Chondrocyte (in vitro differentiated cells): ENCODE measurements at regions not wholly inside any gene's neighbourhood (a gene's known extent, or its start where the extent isn't known, plus 50 kb on each side); places are given as distances from the start of the nearest gene placed in this dataset.

Experiments used
- DNase-seq: peaks from one replicate; pipeline ENCODE4 v3.0.0; 2021; ENCODE audit warnings: mixed read lengths, low spot score
- H3K27ac Mint-ChIP-seq: one replicate; pipeline ENCODE4 v1.8.0; 2021; ENCODE audit warnings: mild to moderate bottlenecking, moderate library complexity, mixed read lengths; ENCODE audit not compliant: unreplicated experiment
- H3K27me3 Mint-ChIP-seq: 2 replicates; pipeline ENCODE4 v1.8.0; 2021; ENCODE audit warnings: low read depth, mixed read lengths
- H3K36me3 Mint-ChIP-seq: 2 replicates; pipeline ENCODE4 v1.8.0; 2021; ENCODE audit warnings: low read depth, mixed read lengths
- H3K4me1 Mint-ChIP-seq: 2 replicates; pipeline ENCODE4 v1.8.0; 2021; ENCODE audit warnings: low read depth, mild to moderate bottlenecking, mixed read lengths
- H3K4me3 Mint-ChIP-seq: one replicate; pipeline ENCODE4 v1.8.0; 2021; ENCODE audit warnings: mild to moderate bottlenecking, moderate library complexity, mixed read lengths; ENCODE audit not compliant: unreplicated experiment
- H3K9me3 Mint-ChIP-seq: 2 replicates; pipeline ENCODE4 v1.8.0; 2021; ENCODE audit warnings: low read depth, mixed read lengths
- CTCF ChIP-seq: fragments of 200-600 bp; sonication (generic); IDR thresholded peaks from 2 replicates; pipeline ENCODE4 v1.5.0; 2021; ENCODE audit warnings: antibody characterized with exemption, mild to moderate bottlenecking, moderate library complexity

GRCh38 chr3:72299823-72300222 is 514.9 kb upstream of the PROK2 start:
- Mint-ChIP-seq H3K27ac (no peak overlapping the region), H3K4me3 (no peak overlapping the region), H3K9me3 (no peaks in the 10 kb centered on the region), H3K4me1 (peaks cover 19% of the 10 kb centered on the region), H3K27me3 (peaks cover 27% of the 10 kb centered on the region), H3K36me3 (no peaks in the 10 kb centered on the region)
- no peak for TF ChIP-seq CTCF
- DNase-seq: no peak

DNA sequence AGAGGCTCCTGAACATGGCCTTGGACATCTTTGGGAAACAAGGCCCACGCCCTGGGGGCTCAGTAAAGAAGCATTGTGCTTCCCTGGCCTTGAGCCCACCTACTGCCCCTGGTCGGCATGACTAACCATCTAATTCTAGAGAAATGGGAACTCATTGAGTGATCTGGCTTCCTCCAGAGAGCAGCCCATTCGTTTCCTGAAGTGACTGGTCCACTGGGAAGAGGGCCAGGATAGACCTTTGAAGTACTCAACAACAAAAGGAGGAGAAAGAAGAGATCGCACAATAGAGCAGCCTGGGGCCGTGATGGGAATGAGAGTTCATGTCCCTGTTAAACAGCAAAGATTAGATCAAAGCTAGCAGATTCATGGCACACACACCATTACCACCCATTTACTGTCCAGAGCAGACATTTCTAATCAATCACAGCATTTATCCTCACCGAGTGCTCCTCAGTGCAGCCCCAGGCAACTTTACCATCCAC is 514.4 kb upstream of the PROK2 start:
- TF ChIP-seq CTCF: no peak
- Mint-ChIP-seq H3K9me3 (no peaks in the 10 kb centered on the region), H3K4me3 (no peak overlapping the region), H3K4me1 (peaks cover 19% of the 10 kb centered on the region), H3K27ac (no peak overlapping the region), H3K36me3 (no peaks in the 10 kb centered on the region), H3K27me3 (peaks cover 28% of the 10 kb centered on the region)
- no peak for DNase-seq

DNA sequence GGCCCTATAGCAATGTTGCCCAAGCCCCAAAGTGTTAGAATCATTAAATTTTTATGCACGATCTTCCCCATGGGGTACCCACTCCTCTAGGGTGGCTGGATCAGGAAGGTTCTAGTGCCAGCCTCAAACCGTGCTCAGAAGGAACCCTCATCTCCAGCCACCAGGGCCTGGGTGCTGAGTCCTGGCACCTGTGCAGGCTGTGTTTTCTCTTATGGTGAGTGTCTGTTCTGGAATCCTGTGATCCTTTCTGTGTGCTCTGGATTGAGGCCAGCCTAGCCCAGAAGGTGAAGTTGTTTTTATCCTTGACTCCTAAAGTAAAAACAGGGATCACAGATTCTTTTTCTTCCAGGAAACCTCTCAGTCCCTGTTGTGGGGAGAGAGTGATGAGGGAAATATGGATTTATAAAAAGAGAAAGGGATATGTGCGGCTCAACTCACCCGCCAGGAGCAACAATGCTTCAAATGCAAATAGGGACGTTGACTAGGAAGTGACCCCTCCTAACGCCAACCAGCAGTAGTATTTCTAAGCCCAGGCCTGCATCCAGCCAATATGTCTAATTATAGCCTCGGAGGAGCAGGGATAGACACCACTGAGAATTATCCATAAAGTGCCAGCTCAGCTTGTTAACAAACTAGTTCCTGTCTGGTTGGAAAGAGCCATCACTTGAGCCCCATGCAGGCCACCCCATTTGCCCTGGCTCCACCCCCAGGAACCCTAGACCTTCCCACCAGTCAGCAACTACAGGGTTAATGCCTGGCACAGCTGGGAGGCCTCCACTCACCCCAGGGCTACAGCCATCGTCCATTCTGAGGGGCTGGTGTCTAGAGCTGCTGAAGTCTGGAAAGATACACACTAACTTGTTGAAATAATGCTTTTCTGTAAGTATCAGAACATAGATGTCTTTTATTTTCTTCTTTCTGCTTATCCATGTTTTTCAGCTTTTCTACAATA is 513.5 kb upstream of the PROK2 start:
- no peak for DNase-seq
- Mint-ChIP-seq H3K9me3 (no peaks in the 10 kb centered on the region), H3K4me3 (no peak overlapping the region), H3K4me1 (peaks cover 13% of the 10 kb centered on the region), H3K27me3 (peaks cover 27% of the 10 kb centered on the region), H3K27ac (no peak overlapping the region), H3K36me3 (no peaks in the 10 kb centered on the region)
- TF ChIP-seq CTCF: no peak

GRCh38 chr3:72297481-72297880 is 512.5 kb upstream of the PROK2 start:
- no peak for DNase-seq
- no peaks in the 10 kb centered on the region for H3K9me3 Mint-ChIP-seq
- H3K36me3 Mint-ChIP-seq: no peaks in the 10 kb centered on the region
- peaks cover 13% of the 10 kb centered on the region for H3K4me1 Mint-ChIP-seq
- H3K27me3 Mint-ChIP-seq: peaks cover 27% of the 10 kb centered on the region
- no peak for TF ChIP-seq CTCF
- H3K4me3 Mint-ChIP-seq: no peak overlapping the region
- H3K27ac Mint-ChIP-seq: no peak overlapping the region

DNA sequence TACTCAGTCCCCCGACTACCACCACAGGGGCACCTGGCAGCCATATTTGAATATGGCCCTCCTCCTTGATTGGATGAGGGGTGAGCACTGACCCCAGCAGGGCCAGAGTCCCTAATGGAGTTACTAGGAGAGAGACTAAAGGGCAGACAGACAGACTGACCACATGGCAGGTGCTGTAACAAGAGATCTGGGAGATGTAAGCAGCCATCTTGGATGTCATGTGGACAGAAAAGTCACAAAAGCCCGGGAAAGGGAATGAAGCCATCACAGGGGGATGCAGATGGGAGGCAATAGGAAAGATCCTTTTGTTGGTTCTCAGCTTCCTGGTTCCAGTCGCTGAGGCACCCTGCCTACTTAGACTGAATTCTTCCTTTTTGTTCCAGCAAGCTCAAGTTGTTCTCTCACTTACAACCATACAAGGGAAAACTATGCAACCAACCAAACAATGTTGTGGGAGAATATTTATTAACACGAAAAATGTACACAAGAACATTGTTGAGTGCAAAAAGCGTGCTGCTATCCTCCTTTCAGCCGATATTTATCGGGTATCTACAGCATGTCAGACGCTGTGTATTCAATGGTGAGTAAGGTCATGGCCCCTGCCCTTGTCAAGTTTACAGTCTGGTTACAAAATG is 511.6 kb upstream of the PROK2 start:
- H3K27ac Mint-ChIP-seq: no peak overlapping the region
- TF ChIP-seq CTCF: no peak
- peaks cover 29% of the 10 kb centered on the region for H3K27me3 Mint-ChIP-seq
- no peak for DNase-seq
- H3K4me3 Mint-ChIP-seq: no peak overlapping the region
- no peaks in the 10 kb centered on the region for H3K9me3 Mint-ChIP-seq
- H3K36me3 Mint-ChIP-seq: no peaks in the 10 kb centered on the region
- H3K4me1 Mint-ChIP-seq: peaks cover 13% of the 10 kb centered on the region
